H9 (cell line): ENCODE measurements at regions not wholly inside any gene's neighbourhood (a gene's known extent, or its start where the extent isn't known, plus 50 kb on each side); places are given as distances from the start of the nearest gene placed in this dataset.

Source experiments
- DNase-seq: peaks from one replicate; pipeline ENCODE4 v3.0.0-alpha.2; 2017
- H2AFZ ChIP-seq: one replicate; pipeline ENCODE4 v1.6.1; 2013; ENCODE audit warnings: mild to moderate bottlenecking, low read length, control low read depth, moderate library complexity
- H2AK5ac ChIP-seq: 2 replicates; pipeline ENCODE4 v1.6.1; 2013; ENCODE audit warnings: low read length, control low read depth, mixed read lengths; ENCODE audit not compliant: insufficient read length
- H2BK120ac ChIP-seq: one replicate; pipeline ENCODE4 v1.6.1; 2013; ENCODE audit warnings: low read depth, mild to moderate bottlenecking, low read length, control low read depth, inconsistent platforms; ENCODE audit not compliant: poor library complexity, severe bottlenecking
- H2BK12ac ChIP-seq: 2 replicates; pipeline ENCODE4 v1.6.1; 2013; ENCODE audit warnings: low read length, control low read depth, mixed read lengths, low read depth; ENCODE audit not compliant: insufficient read length
- H2BK15ac ChIP-seq: 2 replicates; pipeline ENCODE4 v1.6.1; 2013; ENCODE audit warnings: low read depth, low read length, control low read depth
- H2BK20ac ChIP-seq: one replicate; pipeline ENCODE4 v1.6.1; 2013; ENCODE audit warnings: low read depth, mild to moderate bottlenecking, low read length, control low read depth, inconsistent platforms; ENCODE audit not compliant: poor library complexity, severe bottlenecking
- H2BK5ac ChIP-seq: 2 replicates; pipeline ENCODE4 v1.6.1; 2013; ENCODE audit warnings: low read length, control low read depth, mixed read lengths; ENCODE audit not compliant: insufficient read length
- H3K14ac ChIP-seq: 2 replicates; pipeline ENCODE4 v1.6.1; 2013; ENCODE audit warnings: low read length, control low read depth; ENCODE audit not compliant: insufficient read depth
- H3K18ac ChIP-seq: 2 replicates; pipeline ENCODE4 v1.6.1; 2013; ENCODE audit warnings: low read depth, mild to moderate bottlenecking, mixed read lengths, low read length, control low read depth; ENCODE audit not compliant: insufficient read length
- H3K23ac ChIP-seq: 2 replicates; pipeline ENCODE4 v1.6.1; 2013; ENCODE audit warnings: low read length, control low read depth, mixed read lengths, low read depth; ENCODE audit not compliant: insufficient read length
- H3K23me2 ChIP-seq: 2 replicates; pipeline ENCODE4 v1.6.1; 2013; ENCODE audit warnings: low read depth, mild to moderate bottlenecking, mixed read lengths, low read length, control low read depth; ENCODE audit not compliant: insufficient read length, poor library complexity, severe bottlenecking
- H3K27ac ChIP-seq: 2 replicates; pipeline ENCODE4 v1.5.1; 2013; ENCODE audit warnings: low read length, control low read depth, mixed read lengths, low read depth; ENCODE audit not compliant: insufficient read length
- H3K27me3 ChIP-seq: 2 replicates; pipeline ENCODE4 v1.6.1; 2013; ENCODE audit warnings: low read length, control low read depth, inconsistent platforms; ENCODE audit not compliant: insufficient read depth
- H3K4ac ChIP-seq: 2 replicates; pipeline ENCODE4 v1.6.1; 2013; ENCODE audit warnings: low read depth, mild to moderate bottlenecking, control low read depth, inconsistent platforms, low read length, moderate library complexity
- H3K4me1 ChIP-seq: 2 replicates; pipeline ENCODE4 v1.6.1; 2013; ENCODE audit warnings: low read length, control low read depth, inconsistent platforms; ENCODE audit not compliant: insufficient read depth
- H3K4me2 ChIP-seq: 2 replicates; pipeline ENCODE4 v1.6.1; 2013; ENCODE audit warnings: low read length, control low read depth, mixed read lengths; ENCODE audit not compliant: insufficient read length, insufficient read depth
- H3K56ac ChIP-seq: 2 replicates; pipeline ENCODE4 v1.6.1; 2013; ENCODE audit warnings: low read depth, mild to moderate bottlenecking, mixed read lengths, low read length, control low read depth; ENCODE audit not compliant: insufficient read length
- H3K79me1 ChIP-seq: 2 replicates; pipeline ENCODE4 v1.6.1; 2013; ENCODE audit warnings: low read depth, mild to moderate bottlenecking, moderate library complexity, low read length, control low read depth, inconsistent platforms; ENCODE audit not compliant: insufficient read depth, poor library complexity, severe bottlenecking
- H3K79me2 ChIP-seq: 2 replicates; pipeline ENCODE4 v1.6.1; 2013; ENCODE audit warnings: low read length, control low read depth, inconsistent platforms; ENCODE audit not compliant: insufficient read depth
- H3K9ac ChIP-seq: 2 replicates; pipeline ENCODE4 v1.6.1; 2013; ENCODE audit warnings: low read length, control low read depth, mixed read lengths; ENCODE audit not compliant: insufficient read length; ENCODE audit errors: extremely low read depth
- H3K9me3 ChIP-seq: one replicate; pipeline ENCODE4 v1.6.1; 2013; ENCODE audit warnings: low read depth, low read length, inconsistent platforms; ENCODE audit not compliant: control insufficient read depth
- H3T11ph ChIP-seq: one replicate; pipeline ENCODE4 v1.6.1; 2013; ENCODE audit warnings: mild to moderate bottlenecking, low read length, control low read depth, inconsistent platforms
- H4K20me1 ChIP-seq: one replicate; pipeline ENCODE4 v1.6.1; 2013; ENCODE audit not compliant: control insufficient read depth, insufficient read length, insufficient read depth
- H4K5ac ChIP-seq: 2 replicates; pipeline ENCODE4 v1.6.1; 2013; ENCODE audit warnings: low read depth, mild to moderate bottlenecking, mixed read lengths, low read length, control low read depth; ENCODE audit not compliant: insufficient read length
- H4K8ac ChIP-seq: replicated peaks from 2 replicates; pipeline ENCODE4 v1.6.1; 2013; ENCODE audit warnings: low read length, control low read depth, mixed read lengths, low read depth; ENCODE audit not compliant: insufficient read length
- H4K91ac ChIP-seq: 2 replicates; pipeline ENCODE4 v1.6.1; 2013; ENCODE audit warnings: low read depth, mild to moderate bottlenecking, moderate library complexity, mixed read lengths, low read length, control low read depth; ENCODE audit not compliant: insufficient read length
- H3K27ac Mint-ChIP-seq, 3 experiments: 2 replicates in 2 of 3; 3 replicates in 1 of 3; pipeline ENCODE4 v1.8.0; 2020 to 2021; ENCODE audit warnings: mixed read lengths in 3 of 3, mild to moderate bottlenecking in 1 of 3, moderate library complexity in 1 of 3
- H3K27me3 Mint-ChIP-seq: 2 replicates; pipeline ENCODE4 v1.8.0; 2021; ENCODE audit warnings: low read depth, mild to moderate bottlenecking, moderate library complexity, mixed read lengths
- H3K36me3 Mint-ChIP-seq, 3 experiments: 2 replicates in 2 of 3; 3 replicates in 1 of 3; pipeline ENCODE4 v1.8.0; 2020 to 2021; ENCODE audit warnings: low read depth in 3 of 3, mixed read lengths in 3 of 3; ENCODE audit not compliant: insufficient read depth in 1 of 3
- H3K4me1 Mint-ChIP-seq, 2 experiments: 2 replicates each; pipeline ENCODE4 v1.8.0; 2020; ENCODE audit warnings: mixed read lengths in 2 of 2
- H3K4me3 Mint-ChIP-seq, 2 experiments: 2 replicates in 1 of 2; 3 replicates in 1 of 2; pipeline ENCODE4 v1.8.0; 2020 to 2021; ENCODE audit warnings: mild to moderate bottlenecking in 2 of 2, mixed read lengths in 2 of 2, moderate library complexity in 1 of 2
- H3K9me3 Mint-ChIP-seq, 2 experiments: 2 replicates in 1 of 2; 3 replicates in 1 of 2; pipeline ENCODE4 v1.8.0; 2020; ENCODE audit warnings: mild to moderate bottlenecking in 2 of 2, mixed read lengths in 2 of 2, moderate library complexity in 1 of 2
- CTCF ChIP-seq: fragments of 200-600 bp; sonication (generic); conservative IDR thresholded peaks from 3 replicates; pipeline ENCODE4 v1.8.0; 2021; ENCODE audit warnings: antibody characterized with exemption, mild to moderate bottlenecking
- WGBS: extraction: QIAGEN DNeasy Blood & Tissue Kit; methylation state at CpG from one replicate; pipeline ENCODE4 v1.1.7; 2013; ENCODE audit warnings: missing lambda C conversion rate, low lambda C conversion rate, mixed read lengths; ENCODE audit not compliant: insufficient read length; ENCODE audit errors: extremely low coverage; 5-methylcytosine and 5-hydroxymethylcytosine counted together

GRCh38 chr1:57594002-57594401, 170.1 kb upstream of the DAB1 start:
- WGBS: no CpG with 5 or more reads among the region's 4 CpGs

More at GRCh38 chr1:57594002-57594401, 170.1 kb upstream of the DAB1 start:
- DNase-seq: no peak
- Histone ChIP-seq H4K5ac (no peak overlapping the region), H4K8ac (no peak overlapping the region), H2AK5ac (no peak overlapping the region), H3K9ac (no peak overlapping the region), H2BK120ac (no peak overlapping the region), H3K79me2 (no peaks in the 10 kb centered on the region), H3K4ac (no peak overlapping the region), H3K23ac (no peak overlapping the region), H3K18ac (no peak overlapping the region), H3K23me2 (no peaks in the 10 kb centered on the region), H2BK12ac (no peak overlapping the region), H2AFZ (no peak overlapping the region), H4K20me1 (no peaks in the 10 kb centered on the region), H2BK20ac (no peak overlapping the region), H3K56ac (no peak overlapping the region), H3K79me1 (no peaks in the 10 kb centered on the region), H2BK5ac (no peak overlapping the region), H2BK15ac (no peak overlapping the region), H3K14ac (no peak overlapping the region), H3K27ac (no peak overlapping the region), H3K27me3 (no peaks in the 10 kb centered on the region), H3K4me1 (peaks cover 9% of the 10 kb centered on the region; the same call in 1 of the 2 replicates), H4K91ac (no peak overlapping the region), H3T11ph (no peak overlapping the region), H3K4me2 (no peak overlapping the region), H3K9me3 (no peaks in the 10 kb centered on the region)
- Mint-ChIP-seq H3K4me1 (peaks cover 31% of the 10 kb centered on the region in 2 experiments), H3K27ac (no peak overlapping the region), H3K4me3 (no peak overlapping the region), H3K36me3 (peaks cover 0 to 6% (median 0%) of the 10 kb centered on the region in 3 experiments; a peak in 2 of 7 replicates), H3K27me3 (no peaks in the 10 kb centered on the region; the same call in 1 of the 2 replicates), H3K9me3 (no peaks in the 10 kb centered on the region)
- no peak for TF ChIP-seq CTCF
